Stimulated activated CD4-positive, alpha-beta T cell treated with anti-CD3 and anti-CD28 coated beads, Interleukin-4, amount 100 ng/mL, for 4 hours (primary cell): ENCODE measurements at regions not wholly inside any gene's neighbourhood (a gene's known extent, or its start where the extent isn't known, plus 50 kb on each side); places are given as distances from the start of the nearest gene placed in this dataset.

Experiments used
- DNase-seq, 2 experiments: peaks; one replicate each; pipeline ENCODE4 v3.0.0-alpha.2; 2020

DNA sequence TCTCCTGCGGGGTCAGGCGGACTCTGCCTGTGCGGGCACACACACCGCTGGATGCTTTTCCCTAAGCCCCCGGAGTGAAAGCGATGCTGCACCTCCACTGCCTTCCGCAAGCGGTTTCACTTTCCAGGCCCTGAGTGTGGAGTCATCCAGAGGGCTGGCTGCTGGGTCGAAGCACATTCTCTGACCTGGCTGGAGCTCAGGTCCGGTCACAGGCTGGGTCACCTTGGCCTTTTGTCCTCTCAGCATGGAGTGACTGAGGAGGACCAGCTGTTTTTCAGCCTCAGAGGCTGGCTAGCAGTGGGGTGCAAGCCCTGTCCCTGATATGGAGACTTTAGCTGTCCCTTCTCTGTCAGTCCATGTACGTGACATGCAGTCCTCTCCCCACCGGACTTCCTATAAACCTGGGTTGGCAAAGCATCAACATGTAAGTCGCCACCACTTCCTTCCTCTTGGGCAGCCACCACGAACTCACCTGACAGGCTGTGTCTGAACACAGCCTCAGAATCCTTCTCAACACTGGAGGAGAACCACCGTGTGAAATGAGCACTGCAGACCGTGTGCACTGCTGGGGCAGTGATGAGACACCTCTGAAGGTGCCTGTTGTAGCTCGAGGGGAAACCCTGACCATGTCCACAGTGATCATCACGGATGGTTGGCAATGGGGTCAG, 51.3 kb downstream of the GADD45G start:
- DNase-seq = no peak

DNA sequence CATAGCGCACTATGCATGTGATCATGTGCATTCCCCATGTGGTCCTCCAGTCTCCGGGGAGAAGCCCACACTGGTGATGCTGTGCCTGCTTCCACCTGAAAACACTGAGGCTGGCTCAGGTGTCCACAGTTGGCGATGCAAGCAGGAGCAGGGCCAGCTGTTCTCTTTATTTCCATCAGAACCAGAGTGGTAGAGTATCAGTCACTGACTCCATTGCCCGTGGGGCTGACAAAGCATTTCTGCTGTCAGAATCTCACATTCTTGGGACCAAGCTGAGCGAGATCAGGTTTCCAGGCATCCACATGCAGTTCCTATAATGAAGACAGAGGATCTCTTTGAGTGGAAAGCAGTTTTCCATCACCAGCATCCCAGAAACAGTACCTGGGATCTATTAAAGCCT, 52.5 kb downstream of the GADD45G start:
- DNase-seq = no peak

DNA sequence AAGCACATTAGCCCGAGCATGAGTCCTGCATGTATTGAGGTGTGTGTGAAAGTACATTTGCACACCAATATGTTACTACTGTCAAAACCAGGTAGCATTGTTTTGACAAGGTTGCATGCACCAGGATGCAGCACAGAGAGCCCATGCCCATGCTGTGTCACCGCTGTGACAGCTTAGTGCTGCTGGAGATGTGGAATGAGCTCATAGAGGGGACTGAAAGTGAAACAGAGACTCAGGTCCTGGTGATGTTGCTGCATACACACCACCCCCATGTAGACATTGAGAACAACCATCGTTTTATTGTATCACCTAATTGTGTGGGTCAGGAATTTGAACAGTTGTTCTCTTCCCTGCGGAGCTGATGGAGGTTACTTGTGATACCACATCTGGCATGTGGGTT, 53.0 kb downstream of the GADD45G start:
- DNase-seq = no peak

DNA sequence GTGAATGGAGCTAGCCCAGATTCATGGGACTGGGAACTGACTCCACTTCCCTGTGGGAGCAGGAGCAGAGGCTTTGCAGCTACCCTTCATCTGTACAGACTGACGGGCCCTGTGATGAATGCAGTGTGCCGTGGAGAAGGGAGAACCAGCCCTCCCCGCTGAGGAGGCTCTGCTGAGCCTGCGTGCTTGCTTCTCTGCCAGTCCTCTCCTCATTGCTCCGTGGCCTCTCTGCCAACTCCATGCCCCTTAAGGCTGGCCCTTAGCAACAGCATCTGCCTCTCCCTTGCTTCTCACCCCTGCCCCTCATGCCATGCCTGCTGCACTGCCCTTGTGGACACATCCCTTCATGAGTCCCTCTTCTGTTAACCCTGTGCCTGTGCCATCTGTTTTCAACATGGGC, 53.6 kb downstream of the GADD45G start:
- no peak for DNase-seq

DNA sequence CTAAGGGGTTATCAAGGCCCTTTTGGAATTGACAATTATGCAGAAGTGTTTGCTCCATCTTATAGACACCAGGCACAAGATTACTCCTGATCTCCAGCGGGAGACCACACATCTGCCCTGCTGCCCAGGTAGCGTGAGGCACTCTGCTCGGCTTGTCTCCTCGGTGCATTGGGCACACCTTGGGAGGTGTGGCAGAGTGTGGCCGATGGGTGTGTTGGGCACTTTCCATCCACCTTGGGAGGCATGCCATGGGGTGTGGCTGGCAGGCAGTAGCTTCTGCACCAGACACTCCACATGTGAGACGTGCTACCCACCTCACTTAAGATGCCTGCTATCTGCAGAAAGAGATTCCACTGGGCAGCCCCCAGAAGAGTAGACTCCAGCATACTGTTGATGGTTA, 54.1 kb downstream of the GADD45G start:
- DNase-seq = no peak

DNA sequence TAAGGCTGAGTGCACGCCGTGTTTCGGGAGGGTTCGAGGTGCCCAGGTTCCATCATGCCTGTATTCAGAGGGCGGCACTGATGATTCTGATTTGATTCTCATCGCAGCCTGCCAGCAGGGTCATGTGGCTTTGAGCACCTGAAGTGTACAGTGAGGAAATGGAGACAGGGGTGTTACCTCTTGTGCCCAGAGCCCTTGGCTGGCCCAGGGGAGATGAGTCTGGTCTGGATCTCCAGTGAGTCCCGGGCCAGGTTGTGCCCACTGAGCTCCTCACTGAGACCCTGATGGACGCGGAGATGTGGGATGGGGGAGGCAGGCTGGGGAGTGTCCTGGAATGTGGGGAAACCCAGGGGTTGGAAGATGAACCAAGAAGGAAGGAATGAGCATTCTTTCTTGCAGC, 54.7 kb downstream of the GADD45G start:
- no peak for DNase-seq

DNA sequence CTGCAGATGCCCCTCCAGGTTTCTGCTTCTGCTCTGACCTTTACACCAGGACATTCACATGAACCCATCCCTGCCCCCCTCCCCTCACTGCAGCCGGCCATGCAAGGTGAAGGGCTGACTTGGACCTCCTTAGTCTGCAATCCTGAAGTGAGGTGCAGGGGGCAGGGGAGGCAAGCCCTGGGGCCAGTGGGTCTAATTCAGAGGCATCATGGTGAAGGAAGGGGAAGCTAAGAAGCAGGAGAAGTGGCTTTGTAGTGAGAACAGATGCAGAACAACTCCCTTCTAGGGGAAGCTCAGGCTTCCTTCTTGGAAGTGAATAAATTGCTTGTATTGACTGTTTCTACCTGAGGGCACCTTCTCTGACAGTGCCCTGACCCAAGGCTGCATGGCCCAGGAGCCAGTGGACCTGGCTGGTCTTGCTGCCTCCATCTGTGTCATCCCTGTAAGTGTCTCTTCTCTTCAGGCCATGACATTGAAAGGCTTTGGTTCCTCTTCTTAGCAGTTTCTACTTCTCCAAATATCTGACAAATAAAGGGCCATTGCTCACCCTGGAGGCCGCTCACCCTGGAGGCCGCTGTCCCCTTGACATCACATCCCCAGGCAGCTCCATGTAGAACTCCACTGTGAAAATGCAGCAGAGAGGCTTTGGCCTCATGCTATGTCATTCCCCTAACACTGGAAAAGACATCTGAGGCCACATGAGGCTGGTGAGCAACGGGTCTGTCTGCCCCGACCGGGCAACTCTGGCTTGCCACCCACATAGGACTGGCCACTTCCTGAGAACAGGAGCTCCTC, 55.3 kb downstream of the GADD45G start:
- DNase-seq = no peak

DNA sequence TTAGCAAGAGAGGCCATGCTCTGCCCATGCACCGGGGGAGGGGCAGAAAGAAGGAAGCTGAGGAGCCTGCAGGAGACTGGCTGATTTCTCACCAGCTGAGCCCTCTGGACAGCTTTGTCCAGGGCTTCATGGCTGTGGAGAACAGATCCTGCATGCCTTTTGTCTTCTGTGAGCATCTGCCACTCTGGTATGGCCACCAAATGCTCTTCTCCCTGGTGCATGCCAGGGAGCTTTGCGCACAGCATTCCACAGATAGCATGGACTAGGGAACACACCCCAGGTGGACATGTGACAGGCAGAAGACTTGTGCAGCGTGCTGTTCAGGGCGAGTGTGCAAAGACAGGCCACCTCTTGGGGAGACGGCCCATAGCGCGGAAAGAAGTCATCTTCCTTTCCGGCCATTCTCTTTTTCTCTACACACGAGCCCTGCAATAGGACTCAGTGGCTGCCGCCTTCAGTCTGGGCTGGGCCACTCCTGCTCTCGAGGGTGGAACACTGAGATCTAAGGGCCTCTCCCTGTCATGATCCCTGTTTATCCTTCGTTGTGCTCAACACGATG, 56.7 kb downstream of the GADD45G start:
- no peak for DNase-seq

DNA sequence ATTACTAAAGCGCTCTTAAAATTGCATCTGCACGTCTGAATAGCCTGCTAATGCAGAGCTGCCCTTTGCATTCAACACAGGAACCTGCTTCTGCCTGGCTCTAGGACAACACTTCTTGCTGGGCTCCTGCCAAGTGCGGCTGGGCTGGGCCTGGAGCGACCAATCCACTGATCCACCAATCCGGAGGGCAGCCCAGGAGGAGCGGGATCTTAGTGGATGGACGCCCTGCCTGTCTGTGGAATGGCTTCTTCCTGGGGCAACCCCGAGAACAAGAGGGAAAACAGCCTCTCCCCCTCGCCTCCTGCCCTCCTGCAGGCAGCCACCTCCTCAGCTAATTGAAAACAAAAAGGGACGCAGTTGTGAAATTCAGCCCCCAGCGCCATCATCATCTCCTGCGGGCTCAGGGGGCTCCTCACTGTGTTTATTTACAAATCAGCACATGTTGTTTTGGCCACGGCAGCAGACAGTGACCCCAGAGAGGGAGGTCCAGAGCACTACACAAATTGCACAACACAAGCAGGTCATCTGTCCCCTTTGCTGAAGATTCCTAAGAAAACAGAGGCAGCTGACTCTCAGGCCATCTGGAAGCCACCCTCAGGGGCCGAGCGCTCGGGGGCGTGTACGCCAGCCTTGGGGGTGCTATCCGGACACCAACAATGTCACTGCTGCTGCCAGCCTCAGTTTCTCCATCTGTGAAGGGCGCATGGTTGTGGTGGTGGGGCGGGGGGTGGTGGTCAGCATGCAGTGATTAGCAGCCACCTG, 57.3 kb downstream of the GADD45G start:
- no peak for DNase-seq

DNA sequence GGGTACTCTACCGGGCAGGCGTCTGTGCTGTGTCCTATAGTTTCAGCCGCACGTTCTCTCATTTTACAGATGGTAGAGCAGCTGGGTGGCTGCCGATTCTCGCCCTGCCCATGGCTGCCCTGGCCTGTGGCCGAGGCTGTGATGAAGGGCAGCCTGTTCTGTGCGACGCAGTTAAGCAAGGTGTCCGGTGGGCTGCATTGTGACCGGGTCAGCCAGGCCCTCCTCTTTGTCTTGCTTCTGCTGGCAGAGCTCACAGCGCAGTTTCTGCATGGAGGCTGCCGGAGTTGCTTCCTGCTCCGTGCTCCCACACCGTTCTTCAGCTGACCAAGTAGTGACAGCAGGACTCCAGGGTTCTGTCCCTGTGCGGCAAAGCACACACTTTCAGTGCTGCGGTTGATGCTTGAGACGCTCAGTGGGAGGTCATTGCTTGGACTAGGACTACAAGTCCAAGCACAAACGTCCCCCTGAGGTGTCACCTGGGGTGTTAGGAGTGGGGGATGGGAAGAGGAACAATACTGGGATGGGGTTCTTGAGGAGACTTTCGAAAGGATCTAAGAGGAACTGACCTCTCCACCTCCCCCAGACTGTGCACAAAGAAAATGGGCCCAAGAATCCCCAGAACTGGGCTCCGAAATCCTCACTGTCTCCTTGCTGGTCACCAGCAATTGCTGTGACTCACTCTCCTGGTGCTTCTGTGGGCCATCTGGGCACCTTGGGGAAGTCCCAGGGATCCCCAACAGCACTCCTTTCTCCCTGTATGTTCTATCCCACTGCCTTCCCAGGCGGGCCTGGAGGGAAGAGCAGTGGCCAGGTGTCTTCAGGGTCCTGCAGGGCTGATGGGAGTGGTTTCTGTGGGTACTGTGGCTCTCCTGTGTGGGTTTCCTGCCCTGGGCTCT, 58.2 kb downstream of the GADD45G start:
- DNase-seq = no peak

DNA sequence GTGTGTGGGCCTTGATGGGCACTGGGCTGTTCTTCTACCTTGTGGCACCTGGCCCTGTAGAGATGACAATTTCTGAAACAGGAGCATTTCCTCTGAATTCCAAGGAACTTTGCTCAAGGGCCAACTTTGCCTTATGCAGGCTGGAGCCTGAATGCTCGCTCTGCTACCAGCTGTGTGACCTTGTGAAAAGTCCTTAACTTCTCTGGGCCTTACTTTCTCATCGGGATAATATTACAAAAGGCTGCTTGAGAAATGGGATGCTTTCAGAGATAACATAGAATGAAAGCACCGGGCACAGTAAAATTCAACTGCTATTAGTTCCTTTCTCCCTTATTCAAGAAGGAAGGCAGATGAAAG, 58.8 kb downstream of the GADD45G start:
- DNase-seq = no peak

DNA sequence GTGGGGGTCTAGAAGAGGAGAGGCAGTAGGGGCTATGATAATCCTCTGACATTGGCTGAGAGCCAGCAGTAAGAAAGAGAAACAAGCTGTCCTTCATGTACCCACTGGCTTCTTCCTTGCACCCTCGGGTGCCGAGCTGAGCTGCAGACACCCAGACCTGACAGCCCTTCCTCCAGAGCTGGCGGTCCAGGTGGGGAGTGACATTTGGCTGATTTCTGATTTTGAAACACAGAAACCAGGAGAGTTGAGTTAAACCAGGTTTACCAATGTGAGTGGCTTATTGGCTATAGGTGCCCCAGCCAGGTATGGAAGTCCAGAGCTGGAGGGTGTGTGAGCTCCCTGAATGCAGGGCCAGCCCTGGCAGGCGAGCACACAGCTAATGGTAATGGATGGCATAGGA, 59.2 kb downstream of the GADD45G start:
- DNase-seq = no peak

DNA sequence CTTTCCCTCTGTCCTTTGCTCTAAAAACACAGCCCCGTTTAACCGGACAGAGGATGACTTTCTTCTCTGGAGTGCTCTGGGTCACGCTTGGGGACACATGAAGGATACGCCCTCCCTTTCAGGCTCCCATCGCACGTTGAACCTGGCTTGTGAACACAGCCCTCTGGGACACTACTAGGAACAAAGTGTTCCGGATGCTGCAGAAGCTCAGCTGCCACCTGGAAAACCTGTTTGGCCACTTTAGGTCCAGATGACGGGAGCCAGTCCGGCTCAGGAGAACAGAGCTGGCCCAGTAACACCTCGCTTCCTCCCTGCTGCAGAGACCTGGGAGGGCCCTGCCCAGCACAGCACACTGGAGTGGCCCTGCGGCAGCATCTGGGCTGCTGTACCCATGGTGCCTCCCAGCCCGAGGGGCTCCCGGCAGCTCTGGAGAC, 60.1 kb downstream of the GADD45G start:
- no peak for DNase-seq

DNA sequence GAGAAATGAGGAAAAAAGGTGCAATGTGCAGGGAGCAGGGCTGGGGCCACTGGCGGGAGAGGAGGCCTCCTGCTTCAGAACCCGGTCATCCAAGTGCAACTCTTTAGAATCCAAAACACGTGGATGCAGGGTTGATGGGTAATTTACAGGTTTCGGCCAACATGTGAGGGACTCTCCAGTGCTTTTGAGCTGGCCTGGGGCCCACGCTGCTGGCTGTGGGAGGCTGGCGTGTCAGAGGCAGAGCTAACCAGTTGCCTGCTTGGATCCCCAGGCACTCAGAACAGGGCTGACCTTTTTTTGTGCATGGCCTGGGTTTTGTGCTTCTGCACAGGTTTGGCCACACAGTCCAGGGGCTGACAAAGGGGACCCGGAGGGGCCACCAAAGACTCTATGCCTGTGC, 61.6 kb downstream of the GADD45G start:
- no peak for DNase-seq

DNA sequence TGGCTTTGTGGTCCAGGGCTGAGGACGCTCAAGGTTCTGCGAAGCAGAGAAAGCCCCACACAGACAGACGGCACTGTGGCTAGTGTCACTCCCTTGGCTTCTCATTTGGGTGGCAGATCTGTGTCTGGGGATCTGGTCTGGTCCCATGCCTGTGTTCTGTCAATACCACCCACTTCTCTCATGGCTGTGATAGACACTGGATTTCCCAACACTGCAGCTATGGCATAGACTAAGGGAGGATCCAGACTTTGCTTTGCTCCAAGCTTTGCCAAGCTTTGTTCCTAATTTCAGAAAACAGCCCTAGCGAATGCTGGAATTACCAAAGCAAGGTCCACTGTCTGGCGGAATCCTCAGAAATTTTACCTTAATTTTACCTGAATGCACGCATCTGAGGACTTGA, 62.1 kb downstream of the GADD45G start:
- no peak for DNase-seq

DNA sequence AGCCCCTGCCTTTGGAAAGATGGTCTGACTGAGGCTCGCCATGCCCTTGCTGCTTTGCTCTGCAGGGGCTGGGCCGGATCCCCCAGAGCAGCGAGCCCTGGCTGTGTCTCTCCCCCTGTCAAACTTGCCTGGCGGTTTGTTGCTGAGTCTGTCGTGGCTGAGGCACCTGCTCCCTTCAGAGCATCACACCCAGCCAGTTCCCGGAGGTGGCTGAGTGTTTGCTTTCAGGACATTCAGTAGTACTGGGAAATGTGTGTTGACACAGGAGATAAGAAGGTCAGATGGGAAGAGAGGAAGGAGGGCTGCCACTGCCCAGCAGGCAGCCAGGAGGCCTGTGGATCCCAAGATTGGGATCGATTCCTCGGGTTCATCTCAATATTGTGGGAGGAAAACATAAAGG, 62.9 kb downstream of the GADD45G start:
- DNase-seq = no peak

DNA sequence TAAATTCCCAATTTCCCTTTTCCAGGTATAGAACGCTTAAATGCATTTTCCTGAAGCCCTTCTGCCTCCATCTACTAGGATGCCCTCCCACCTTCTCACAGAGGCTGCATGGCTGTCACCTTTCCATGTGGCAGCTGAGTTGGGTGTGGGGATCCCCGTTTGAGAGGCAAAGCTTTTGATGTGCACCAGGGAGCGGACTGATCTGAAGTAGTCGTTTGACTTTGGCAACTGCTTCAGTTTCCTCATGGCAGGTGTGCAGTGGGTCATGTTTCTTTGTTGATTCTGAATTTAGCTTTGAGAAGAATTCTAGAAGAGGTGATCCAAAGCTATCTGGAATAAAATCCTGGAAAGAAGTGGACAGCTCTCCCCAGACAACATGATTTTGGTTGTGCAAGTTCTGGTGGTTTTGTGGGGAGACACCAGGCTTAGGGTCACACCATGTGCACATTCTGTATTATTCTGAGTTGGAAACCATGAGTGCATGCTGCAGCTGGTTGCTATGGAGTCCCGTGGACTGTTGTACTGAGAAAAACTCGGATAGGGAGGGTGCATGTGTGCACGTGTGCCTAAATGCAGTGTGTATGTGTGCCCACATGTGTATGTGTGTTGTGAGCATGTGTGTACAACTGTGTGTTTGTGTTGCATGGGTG, 63.5 kb downstream of the GADD45G start:
- no peak for DNase-seq

DNA sequence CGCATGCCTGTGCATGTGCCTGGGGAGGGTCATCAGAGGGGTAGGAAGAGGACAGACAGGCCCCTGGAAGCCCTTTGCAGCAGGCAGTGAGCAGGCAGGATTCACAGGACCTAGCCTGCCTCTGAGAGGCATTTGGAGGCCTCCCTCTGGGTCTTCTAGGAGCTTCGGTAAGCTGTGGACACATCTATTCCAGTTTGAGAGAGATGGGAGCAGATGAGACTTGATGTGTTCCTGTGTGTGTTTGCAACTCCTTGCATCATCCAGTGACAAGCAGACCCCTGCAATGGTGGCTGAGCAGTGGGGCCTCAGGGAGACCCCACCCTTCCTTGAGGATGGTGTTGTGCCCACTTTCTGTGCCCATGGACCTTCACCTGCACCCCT, 64.0 kb downstream of the GADD45G start:
- no peak for DNase-seq

DNA sequence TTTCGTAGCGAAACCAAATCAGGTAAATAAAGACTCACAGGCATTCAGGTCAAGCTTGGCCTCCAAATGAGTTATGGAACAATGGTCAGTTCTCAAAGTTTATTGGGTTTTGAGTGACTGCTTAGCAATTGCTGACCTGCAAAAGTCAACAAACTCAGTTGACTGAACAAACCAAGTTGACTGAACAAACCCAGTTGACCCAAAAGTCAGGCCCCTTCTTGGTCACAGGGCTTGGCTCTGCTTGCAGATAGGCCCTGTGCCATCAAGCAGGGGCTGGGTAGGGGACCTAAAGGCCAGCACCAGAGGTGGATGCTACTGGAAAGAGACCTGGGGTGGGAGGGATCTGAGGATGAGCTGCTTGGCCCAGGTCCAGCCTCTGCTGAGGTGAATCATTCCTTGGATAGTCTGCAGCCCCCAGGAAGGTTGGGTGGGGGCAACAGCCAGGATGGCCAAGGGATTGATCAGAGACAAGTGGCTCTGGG, 64.6 kb downstream of the GADD45G start:
- DNase-seq = no peak

DNA sequence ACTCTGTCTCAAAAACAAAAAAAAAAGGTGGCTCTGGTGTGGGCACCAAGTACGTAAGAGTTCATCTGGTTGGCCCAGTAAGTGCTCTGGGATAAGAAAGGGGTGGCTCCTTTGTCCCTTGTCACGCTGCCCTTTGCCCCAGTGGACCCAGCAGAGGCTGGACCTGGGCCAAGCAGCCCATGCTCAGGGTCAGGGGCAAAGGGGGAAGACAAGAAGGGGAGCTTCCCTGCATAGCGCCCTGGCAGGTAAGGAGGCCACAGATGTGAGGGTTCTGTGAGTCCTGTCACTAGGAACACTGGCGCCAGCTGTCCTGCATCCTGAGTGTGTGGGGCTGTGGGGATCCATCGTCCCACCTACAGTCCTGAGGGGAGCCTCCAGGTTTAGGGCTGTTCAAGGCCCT, 65.3 kb downstream of the GADD45G start:
- no peak for DNase-seq

DNA sequence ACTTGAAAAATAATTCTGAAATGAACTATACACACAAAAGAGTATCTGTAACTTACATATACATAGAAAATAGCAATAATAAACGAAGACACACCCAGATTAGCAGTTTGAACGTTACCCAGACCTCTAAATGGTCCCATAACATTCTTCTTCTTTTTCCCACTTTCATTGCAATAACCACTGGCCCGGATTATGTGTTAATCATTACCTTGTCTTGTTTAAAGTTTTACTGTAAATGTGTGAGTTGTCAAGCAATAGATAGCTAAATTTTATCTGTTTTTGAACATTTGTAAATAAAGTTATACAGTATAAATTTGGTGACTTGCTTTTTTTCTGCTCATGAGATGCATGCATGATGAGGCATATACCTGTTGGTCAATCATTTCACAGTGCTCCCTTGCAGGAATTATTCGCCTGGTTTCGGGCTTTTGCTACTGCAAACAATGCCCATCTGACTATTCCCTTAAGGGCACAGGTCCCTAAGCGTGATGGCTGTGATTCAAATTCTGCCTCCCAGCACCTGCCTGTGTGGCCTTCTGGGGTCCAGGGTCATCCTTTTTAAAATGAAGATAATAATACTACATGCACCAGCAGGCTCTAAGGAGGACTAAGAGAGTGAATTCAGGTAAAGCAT, 66.1 kb downstream of the GADD45G start:
- DNase-seq = no peak

DNA sequence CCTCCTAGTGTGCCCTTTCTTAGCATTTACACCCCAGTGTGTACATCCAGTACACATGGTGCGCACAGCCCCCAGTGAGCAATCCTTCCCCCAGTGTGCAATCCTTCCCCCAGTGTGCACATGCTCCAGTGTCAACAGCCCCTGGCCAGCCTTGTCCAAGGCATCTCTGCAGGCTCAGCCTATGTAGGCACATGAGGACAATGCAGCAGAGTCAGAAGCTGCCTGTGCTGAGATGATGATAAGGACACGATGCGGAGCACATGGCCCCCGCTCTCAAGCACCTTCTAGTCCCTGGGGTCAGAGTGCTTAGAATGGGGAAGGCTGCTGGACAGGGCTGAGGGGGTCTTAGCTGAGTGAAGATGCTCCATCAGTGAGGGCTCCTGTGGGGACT, 69.8 kb downstream of the GADD45G start:
- no peak for DNase-seq
